Muscle of back (tissue), 3 donors: ENCODE measurements at regions not wholly inside any gene's neighbourhood (a gene's known extent, or its start where the extent isn't known, plus 50 kb on each side); places are given as distances from the start of the nearest gene placed in this dataset.

Experiments
- DNase-seq, 3 donors: peaks; one replicate each; pipeline versions ENCODE4 v3.0.0 to v3.0.0-alpha.2; 2013

DNA sequence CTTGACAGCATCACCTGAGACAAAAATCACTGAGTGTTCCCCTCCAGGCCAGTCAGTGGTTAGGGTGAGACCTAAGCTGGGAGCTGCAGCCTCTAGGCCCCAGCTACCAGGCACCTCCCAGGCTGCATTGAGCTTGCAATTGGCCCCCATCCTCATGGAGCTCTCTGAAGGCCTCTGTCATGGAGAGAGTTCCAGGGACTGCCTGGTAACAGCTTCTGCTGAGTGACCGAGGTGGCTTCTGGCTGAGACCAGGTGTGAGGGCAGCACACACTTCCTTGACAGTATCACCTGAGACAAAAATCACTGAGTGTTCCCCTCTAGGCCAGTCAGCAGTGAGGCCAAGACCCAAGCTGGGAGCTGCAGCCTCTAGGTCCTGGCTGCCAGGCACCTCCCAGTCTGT lies 283.0 kb downstream of the SMOC2 start:
- DNase-seq, result no peak

DNA sequence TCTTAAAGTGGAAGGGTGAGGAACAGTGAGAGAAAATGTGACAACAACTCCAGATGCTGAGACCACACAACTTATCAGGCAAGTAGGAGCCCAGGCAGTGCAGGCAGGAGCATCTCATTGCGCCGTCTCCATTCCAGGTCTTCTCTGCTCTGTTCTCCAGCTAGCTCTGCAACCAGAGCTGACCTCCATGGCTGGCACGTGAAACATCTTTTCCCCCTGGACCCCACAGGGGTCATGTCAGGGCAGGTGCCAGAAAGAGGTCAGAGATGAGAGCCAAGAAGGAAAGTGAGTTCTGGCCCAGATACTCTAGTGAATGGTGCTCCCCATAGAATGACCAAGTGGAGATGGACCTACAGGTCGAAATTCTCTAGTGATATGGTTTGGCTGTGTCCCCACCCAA lies 281.4 kb downstream of the SMOC2 start:
- DNase-seq, result no peak

DNA sequence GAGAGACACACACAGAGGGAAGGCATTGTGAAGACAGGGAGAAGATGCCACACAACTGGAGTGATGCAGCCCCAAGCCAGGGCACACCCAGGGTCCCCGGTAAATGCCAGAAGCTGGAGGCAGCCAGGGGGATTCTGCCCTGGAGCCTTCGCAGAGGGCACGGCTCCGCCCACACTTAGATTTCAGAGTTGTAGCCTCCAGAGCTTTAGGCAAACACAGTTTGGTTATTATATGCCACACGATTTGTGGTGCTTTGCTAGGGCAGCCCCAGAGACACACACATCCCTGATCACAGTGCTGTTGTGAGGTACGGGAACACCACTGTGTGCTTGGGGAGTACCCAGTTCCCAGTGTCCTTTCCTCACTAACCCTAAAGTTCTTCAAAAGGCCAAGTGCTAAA lies 280.6 kb downstream of the SMOC2 start:
- DNase-seq, result no peak

DNA sequence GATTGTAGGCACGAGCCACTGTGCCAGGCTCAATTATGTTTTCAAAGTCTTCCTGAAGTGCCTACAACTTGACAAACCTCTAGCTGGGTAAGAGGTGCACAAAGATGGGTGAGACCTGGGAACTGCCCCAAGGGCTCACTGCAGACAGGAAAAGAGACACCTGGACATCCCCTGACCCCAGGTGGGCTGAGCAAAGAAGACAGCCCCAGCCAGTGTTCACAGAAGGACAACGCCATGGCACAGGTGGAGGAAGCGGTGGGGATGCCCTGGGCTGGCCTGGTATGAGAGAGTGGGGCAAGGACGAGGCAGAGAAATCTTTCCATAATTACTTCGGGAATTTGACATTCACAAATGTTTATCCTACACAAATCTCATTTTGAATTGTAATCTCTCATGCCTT lies 278.9 kb downstream of the SMOC2 start:
- DNase-seq, result no peak

DNA sequence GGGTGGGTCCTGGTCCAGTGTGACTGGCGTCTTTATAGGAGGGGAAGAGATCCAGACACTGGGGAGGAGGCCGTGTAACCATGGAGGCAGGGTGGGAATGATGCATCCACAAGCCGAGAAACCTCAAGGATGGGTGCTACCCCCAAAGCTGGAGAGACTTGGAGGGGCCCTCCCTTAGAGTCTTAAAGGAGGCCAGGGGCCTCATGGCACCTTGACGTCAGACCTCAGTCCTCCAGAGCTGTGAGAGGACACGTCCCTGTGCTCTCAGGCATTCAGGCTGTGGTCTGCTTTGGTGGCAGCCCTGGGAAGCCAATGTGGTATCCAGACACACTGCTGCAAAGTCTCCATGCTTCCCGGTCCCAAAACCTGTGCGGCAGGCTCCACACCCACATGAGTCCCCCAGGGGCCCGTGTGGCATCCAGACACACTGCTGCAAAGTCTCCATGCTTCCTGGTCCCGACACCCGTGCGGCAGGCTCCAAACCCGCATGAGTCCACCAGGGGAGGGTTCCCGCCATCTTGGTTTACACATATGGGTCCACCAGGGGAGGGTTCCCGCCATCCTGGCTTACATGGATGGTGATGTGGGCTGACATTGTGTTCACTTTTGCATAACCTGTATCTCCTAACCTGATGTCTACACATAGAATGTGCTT lies 278.0 kb downstream of the SMOC2 start:
- no peak for DNase-seq
